ENCODE measurements at regions not wholly inside any gene's neighbourhood (a gene's known extent, or its start where the extent isn't known, plus 50 kb on each side); places are given as distances from the start of the nearest gene placed in this dataset.

GRCh38 chr7:41565655-41566054 lies 137.2 kb downstream of the INHBA start:
- TF ChIP-seq CTCF (IDR thresholded peaks at IDR 0.05) (no peak), POLR2A (IDR thresholded peaks at IDR 0.05) (no peak)
